H9 (cell line): ENCODE measurements at regions not wholly inside any gene's neighbourhood (a gene's known extent, or its start where the extent isn't known, plus 50 kb on each side); places are given as distances from the start of the nearest gene placed in this dataset.

Source experiments
- DNase-seq: peaks from one replicate; pipeline ENCODE4 v3.0.0-alpha.2; 2017
- H2AFZ ChIP-seq: one replicate; pipeline ENCODE4 v1.6.1; 2013; ENCODE audit warnings: mild to moderate bottlenecking, low read length, control low read depth, moderate library complexity
- H2AK5ac ChIP-seq: 2 replicates; pipeline ENCODE4 v1.6.1; 2013; ENCODE audit warnings: low read length, control low read depth, mixed read lengths; ENCODE audit not compliant: insufficient read length
- H2BK120ac ChIP-seq: one replicate; pipeline ENCODE4 v1.6.1; 2013; ENCODE audit warnings: low read depth, mild to moderate bottlenecking, low read length, control low read depth, inconsistent platforms; ENCODE audit not compliant: poor library complexity, severe bottlenecking
- H2BK12ac ChIP-seq: 2 replicates; pipeline ENCODE4 v1.6.1; 2013; ENCODE audit warnings: low read length, control low read depth, mixed read lengths, low read depth; ENCODE audit not compliant: insufficient read length
- H2BK15ac ChIP-seq: 2 replicates; pipeline ENCODE4 v1.6.1; 2013; ENCODE audit warnings: low read depth, low read length, control low read depth
- H2BK20ac ChIP-seq: one replicate; pipeline ENCODE4 v1.6.1; 2013; ENCODE audit warnings: low read depth, mild to moderate bottlenecking, low read length, control low read depth, inconsistent platforms; ENCODE audit not compliant: poor library complexity, severe bottlenecking
- H2BK5ac ChIP-seq: 2 replicates; pipeline ENCODE4 v1.6.1; 2013; ENCODE audit warnings: low read length, control low read depth, mixed read lengths; ENCODE audit not compliant: insufficient read length
- H3K14ac ChIP-seq: 2 replicates; pipeline ENCODE4 v1.6.1; 2013; ENCODE audit warnings: low read length, control low read depth; ENCODE audit not compliant: insufficient read depth
- H3K18ac ChIP-seq: 2 replicates; pipeline ENCODE4 v1.6.1; 2013; ENCODE audit warnings: low read depth, mild to moderate bottlenecking, mixed read lengths, low read length, control low read depth; ENCODE audit not compliant: insufficient read length
- H3K23ac ChIP-seq: 2 replicates; pipeline ENCODE4 v1.6.1; 2013; ENCODE audit warnings: low read length, control low read depth, mixed read lengths, low read depth; ENCODE audit not compliant: insufficient read length
- H3K23me2 ChIP-seq: 2 replicates; pipeline ENCODE4 v1.6.1; 2013; ENCODE audit warnings: low read depth, mild to moderate bottlenecking, mixed read lengths, low read length, control low read depth; ENCODE audit not compliant: insufficient read length, poor library complexity, severe bottlenecking
- H3K27ac ChIP-seq: 2 replicates; pipeline ENCODE4 v1.5.1; 2013; ENCODE audit warnings: low read length, control low read depth, mixed read lengths, low read depth; ENCODE audit not compliant: insufficient read length
- H3K27me3 ChIP-seq: 2 replicates; pipeline ENCODE4 v1.6.1; 2013; ENCODE audit warnings: low read length, control low read depth, inconsistent platforms; ENCODE audit not compliant: insufficient read depth
- H3K4ac ChIP-seq: 2 replicates; pipeline ENCODE4 v1.6.1; 2013; ENCODE audit warnings: low read depth, mild to moderate bottlenecking, control low read depth, inconsistent platforms, low read length, moderate library complexity
- H3K4me1 ChIP-seq: 2 replicates; pipeline ENCODE4 v1.6.1; 2013; ENCODE audit warnings: low read length, control low read depth, inconsistent platforms; ENCODE audit not compliant: insufficient read depth
- H3K4me2 ChIP-seq: 2 replicates; pipeline ENCODE4 v1.6.1; 2013; ENCODE audit warnings: low read length, control low read depth, mixed read lengths; ENCODE audit not compliant: insufficient read length, insufficient read depth
- H3K56ac ChIP-seq: 2 replicates; pipeline ENCODE4 v1.6.1; 2013; ENCODE audit warnings: low read depth, mild to moderate bottlenecking, mixed read lengths, low read length, control low read depth; ENCODE audit not compliant: insufficient read length
- H3K79me1 ChIP-seq: 2 replicates; pipeline ENCODE4 v1.6.1; 2013; ENCODE audit warnings: low read depth, mild to moderate bottlenecking, moderate library complexity, low read length, control low read depth, inconsistent platforms; ENCODE audit not compliant: insufficient read depth, poor library complexity, severe bottlenecking
- H3K79me2 ChIP-seq: 2 replicates; pipeline ENCODE4 v1.6.1; 2013; ENCODE audit warnings: low read length, control low read depth, inconsistent platforms; ENCODE audit not compliant: insufficient read depth
- H3K9ac ChIP-seq: 2 replicates; pipeline ENCODE4 v1.6.1; 2013; ENCODE audit warnings: low read length, control low read depth, mixed read lengths; ENCODE audit not compliant: insufficient read length; ENCODE audit errors: extremely low read depth
- H3K9me3 ChIP-seq: one replicate; pipeline ENCODE4 v1.6.1; 2013; ENCODE audit warnings: low read depth, low read length, inconsistent platforms; ENCODE audit not compliant: control insufficient read depth
- H3T11ph ChIP-seq: one replicate; pipeline ENCODE4 v1.6.1; 2013; ENCODE audit warnings: mild to moderate bottlenecking, low read length, control low read depth, inconsistent platforms
- H4K20me1 ChIP-seq: one replicate; pipeline ENCODE4 v1.6.1; 2013; ENCODE audit not compliant: control insufficient read depth, insufficient read length, insufficient read depth
- H4K5ac ChIP-seq: 2 replicates; pipeline ENCODE4 v1.6.1; 2013; ENCODE audit warnings: low read depth, mild to moderate bottlenecking, mixed read lengths, low read length, control low read depth; ENCODE audit not compliant: insufficient read length
- H4K8ac ChIP-seq: replicated peaks from 2 replicates; pipeline ENCODE4 v1.6.1; 2013; ENCODE audit warnings: low read length, control low read depth, mixed read lengths, low read depth; ENCODE audit not compliant: insufficient read length
- H4K91ac ChIP-seq: 2 replicates; pipeline ENCODE4 v1.6.1; 2013; ENCODE audit warnings: low read depth, mild to moderate bottlenecking, moderate library complexity, mixed read lengths, low read length, control low read depth; ENCODE audit not compliant: insufficient read length
- H3K27ac Mint-ChIP-seq, 3 experiments: 2 replicates in 2 of 3; 3 replicates in 1 of 3; pipeline ENCODE4 v1.8.0; 2020 to 2021; ENCODE audit warnings: mixed read lengths in 3 of 3, mild to moderate bottlenecking in 1 of 3, moderate library complexity in 1 of 3
- H3K27me3 Mint-ChIP-seq: 2 replicates; pipeline ENCODE4 v1.8.0; 2021; ENCODE audit warnings: low read depth, mild to moderate bottlenecking, moderate library complexity, mixed read lengths
- H3K36me3 Mint-ChIP-seq, 3 experiments: 2 replicates in 2 of 3; 3 replicates in 1 of 3; pipeline ENCODE4 v1.8.0; 2020 to 2021; ENCODE audit warnings: low read depth in 3 of 3, mixed read lengths in 3 of 3; ENCODE audit not compliant: insufficient read depth in 1 of 3
- H3K4me1 Mint-ChIP-seq, 2 experiments: 2 replicates each; pipeline ENCODE4 v1.8.0; 2020; ENCODE audit warnings: mixed read lengths in 2 of 2
- H3K4me3 Mint-ChIP-seq, 2 experiments: 2 replicates in 1 of 2; 3 replicates in 1 of 2; pipeline ENCODE4 v1.8.0; 2020 to 2021; ENCODE audit warnings: mild to moderate bottlenecking in 2 of 2, mixed read lengths in 2 of 2, moderate library complexity in 1 of 2
- H3K9me3 Mint-ChIP-seq, 2 experiments: 2 replicates in 1 of 2; 3 replicates in 1 of 2; pipeline ENCODE4 v1.8.0; 2020; ENCODE audit warnings: mild to moderate bottlenecking in 2 of 2, mixed read lengths in 2 of 2, moderate library complexity in 1 of 2
- WGBS: extraction: QIAGEN DNeasy Blood & Tissue Kit; methylation state at CpG from one replicate; pipeline ENCODE4 v1.1.7; 2013; ENCODE audit warnings: missing lambda C conversion rate, low lambda C conversion rate, mixed read lengths; ENCODE audit not compliant: insufficient read length; ENCODE audit errors: extremely low coverage; 5-methylcytosine and 5-hydroxymethylcytosine counted together
- TF ChIP-seq, protein P1 (sequence below): fragments of 200-600 bp; sonication (generic); conservative IDR thresholded peaks from 3 replicates; pipeline ENCODE4 v1.8.0; 2021; ENCODE audit warnings: antibody characterized with exemption, mild to moderate bottlenecking

DNA sequence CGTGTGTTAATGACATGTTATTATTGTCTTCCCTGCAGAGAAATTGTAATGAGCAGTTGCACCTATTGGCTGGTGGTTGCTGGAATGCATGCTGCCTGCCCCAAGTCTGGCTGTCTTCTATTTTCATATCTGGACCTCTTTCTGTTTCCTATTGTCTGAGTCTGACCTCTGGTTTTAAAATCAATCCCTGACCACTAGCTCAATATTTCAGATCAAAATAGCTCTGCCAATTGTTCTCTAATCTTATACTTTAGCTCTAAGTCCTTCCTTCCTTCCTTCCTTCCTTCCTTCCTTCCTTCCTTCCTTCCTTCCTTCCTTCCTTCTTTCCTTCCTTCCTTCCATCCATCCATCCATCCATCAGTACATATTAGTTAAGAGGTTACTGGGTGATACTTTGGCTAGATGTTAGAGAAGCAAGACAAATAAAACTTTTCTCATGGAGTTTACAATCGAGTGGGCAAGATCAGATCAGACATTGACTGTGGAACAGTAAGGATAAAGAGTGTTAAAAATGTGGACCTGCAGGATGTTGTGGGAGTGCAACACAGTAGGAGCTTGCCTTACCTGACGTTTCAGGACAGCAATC is 417.1 kb downstream of the SOCS6 start:
- no peaks in the 10 kb centered on the region for H3K27me3 ChIP-seq
- H3K18ac ChIP-seq, result no peak overlapping the region
- Mint-ChIP-seq H3K4me3 (no peak overlapping the region), H3K27me3 (no peaks in the 10 kb centered on the region), H3K27ac (no peak overlapping the region), H3K9me3 (no peaks in the 10 kb centered on the region; a peak in 1 of 5 replicates), H3K36me3 (no peaks in the 10 kb centered on the region), H3K4me1 (no peaks in the 10 kb centered on the region)
- WGBS, result no CpG with 5 or more reads among the region's 3 CpGs
- DNase-seq, result no peak
- no peak overlapping the region for H2BK5ac ChIP-seq
- TF ChIP-seq, protein P1, sequence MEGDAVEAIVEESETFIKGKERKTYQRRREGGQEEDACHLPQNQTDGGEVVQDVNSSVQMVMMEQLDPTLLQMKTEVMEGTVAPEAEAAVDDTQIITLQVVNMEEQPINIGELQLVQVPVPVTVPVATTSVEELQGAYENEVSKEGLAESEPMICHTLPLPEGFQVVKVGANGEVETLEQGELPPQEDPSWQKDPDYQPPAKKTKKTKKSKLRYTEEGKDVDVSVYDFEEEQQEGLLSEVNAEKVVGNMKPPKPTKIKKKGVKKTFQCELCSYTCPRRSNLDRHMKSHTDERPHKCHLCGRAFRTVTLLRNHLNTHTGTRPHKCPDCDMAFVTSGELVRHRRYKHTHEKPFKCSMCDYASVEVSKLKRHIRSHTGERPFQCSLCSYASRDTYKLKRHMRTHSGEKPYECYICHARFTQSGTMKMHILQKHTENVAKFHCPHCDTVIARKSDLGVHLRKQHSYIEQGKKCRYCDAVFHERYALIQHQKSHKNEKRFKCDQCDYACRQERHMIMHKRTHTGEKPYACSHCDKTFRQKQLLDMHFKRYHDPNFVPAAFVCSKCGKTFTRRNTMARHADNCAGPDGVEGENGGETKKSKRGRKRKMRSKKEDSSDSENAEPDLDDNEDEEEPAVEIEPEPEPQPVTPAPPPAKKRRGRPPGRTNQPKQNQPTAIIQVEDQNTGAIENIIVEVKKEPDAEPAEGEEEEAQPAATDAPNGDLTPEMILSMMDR, result no peak
- H3K4ac ChIP-seq, result no peak overlapping the region
- no peak overlapping the region for H2AFZ ChIP-seq
- no peak overlapping the region for H2BK120ac ChIP-seq
- H3K23me2 ChIP-seq, result no peaks in the 10 kb centered on the region
- H3T11ph ChIP-seq, result no peak overlapping the region
- H4K5ac ChIP-seq, result no peak overlapping the region
- no peaks in the 10 kb centered on the region for H4K20me1 ChIP-seq
- H3K56ac ChIP-seq, result no peak overlapping the region
- no peak overlapping the region for H3K27ac ChIP-seq
- H3K9ac ChIP-seq, result no peak overlapping the region
- H4K91ac ChIP-seq, result no peak overlapping the region
- no peaks in the 10 kb centered on the region for H3K4me1 ChIP-seq
- no peaks in the 10 kb centered on the region for H3K9me3 ChIP-seq
- no peaks in the 10 kb centered on the region for H3K79me1 ChIP-seq
- no peak overlapping the region for H2AK5ac ChIP-seq
- no peak overlapping the region for H3K14ac ChIP-seq
- H2BK15ac ChIP-seq, result no peak overlapping the region
- no peaks in the 10 kb centered on the region for H3K79me2 ChIP-seq
- no peak overlapping the region for H2BK12ac ChIP-seq
- no peak overlapping the region for H2BK20ac ChIP-seq
- H3K4me2 ChIP-seq, result no peak overlapping the region
- H3K23ac ChIP-seq, result no peak overlapping the region
- no peak overlapping the region for H4K8ac ChIP-seq
